Gastrocnemius medialis (tissue), 4 donors: ENCODE measurements at regions not wholly inside any gene's neighbourhood (a gene's known extent, or its start where the extent isn't known, plus 50 kb on each side); places are given as distances from the start of the nearest gene placed in this dataset.

ENCODE experiments used
- POLR2A ChIP-seq, 2 donors: fragments of 450-650 bp; IDR thresholded peaks; one replicate each; pipeline ENCODE4 v1.6.1; 2017; ENCODE audit warnings: antibody characterized with exemption in 2 of 2, mild to moderate bottlenecking in 2 of 2, moderate library complexity in 2 of 2
- TF ChIP-seq, protein P1 (sequence below), 5 experiments: fragments of 450-650 bp in 3 of 5; fragments of 200-600 bp in 2 of 5; sonication (generic) in 2 of 5; IDR thresholded peaks in 4 of 5; conservative IDR thresholded peaks in 1 of 5; 1 replicate in 4 of 5; 2 replicates in 1 of 5; pipeline ENCODE4 v1.5.1; 2016 to 2019; ENCODE audit warnings: antibody characterized with exemption in 5 of 5, mild to moderate bottlenecking in 3 of 5, moderate library complexity in 3 of 5

DNA sequence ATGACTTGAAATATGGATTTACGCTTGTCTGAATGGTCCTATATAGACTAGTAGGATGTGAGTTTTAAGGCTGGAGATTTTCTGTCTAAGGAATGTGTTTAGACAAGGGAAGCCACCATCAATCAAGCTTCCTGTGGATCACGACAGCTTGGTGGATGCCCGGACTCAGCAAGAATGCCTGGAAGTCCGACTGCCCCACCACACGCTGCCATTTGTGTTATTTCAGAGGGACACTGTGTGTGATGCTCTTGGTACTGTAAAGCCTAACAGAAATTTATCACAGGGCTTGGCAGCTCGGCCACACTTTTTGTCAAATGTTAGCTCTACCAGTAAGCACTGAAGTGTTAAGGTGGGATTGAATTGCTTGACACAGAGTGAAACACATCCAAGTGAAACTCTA lies 127.1 kb upstream of the CDH7 start:
- TF ChIP-seq, protein P1, sequence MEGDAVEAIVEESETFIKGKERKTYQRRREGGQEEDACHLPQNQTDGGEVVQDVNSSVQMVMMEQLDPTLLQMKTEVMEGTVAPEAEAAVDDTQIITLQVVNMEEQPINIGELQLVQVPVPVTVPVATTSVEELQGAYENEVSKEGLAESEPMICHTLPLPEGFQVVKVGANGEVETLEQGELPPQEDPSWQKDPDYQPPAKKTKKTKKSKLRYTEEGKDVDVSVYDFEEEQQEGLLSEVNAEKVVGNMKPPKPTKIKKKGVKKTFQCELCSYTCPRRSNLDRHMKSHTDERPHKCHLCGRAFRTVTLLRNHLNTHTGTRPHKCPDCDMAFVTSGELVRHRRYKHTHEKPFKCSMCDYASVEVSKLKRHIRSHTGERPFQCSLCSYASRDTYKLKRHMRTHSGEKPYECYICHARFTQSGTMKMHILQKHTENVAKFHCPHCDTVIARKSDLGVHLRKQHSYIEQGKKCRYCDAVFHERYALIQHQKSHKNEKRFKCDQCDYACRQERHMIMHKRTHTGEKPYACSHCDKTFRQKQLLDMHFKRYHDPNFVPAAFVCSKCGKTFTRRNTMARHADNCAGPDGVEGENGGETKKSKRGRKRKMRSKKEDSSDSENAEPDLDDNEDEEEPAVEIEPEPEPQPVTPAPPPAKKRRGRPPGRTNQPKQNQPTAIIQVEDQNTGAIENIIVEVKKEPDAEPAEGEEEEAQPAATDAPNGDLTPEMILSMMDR (IDR thresholded peaks at IDR 0.05 in 4 of 5, conservative IDR thresholded peaks at IDR 0.05 in 1 of 5): no peak
- TF ChIP-seq POLR2A (IDR thresholded peaks at IDR 0.05): no peak
